ENCODE measurements at regions not wholly inside any gene's neighbourhood (a gene's known extent, or its start where the extent isn't known, plus 50 kb on each side); places are given as distances from the start of the nearest gene placed in this dataset.

GRCh38 chr6:139699335-139699734 is 324.9 kb upstream of the CITED2 start:
- TF ChIP-seq, protein P1, sequence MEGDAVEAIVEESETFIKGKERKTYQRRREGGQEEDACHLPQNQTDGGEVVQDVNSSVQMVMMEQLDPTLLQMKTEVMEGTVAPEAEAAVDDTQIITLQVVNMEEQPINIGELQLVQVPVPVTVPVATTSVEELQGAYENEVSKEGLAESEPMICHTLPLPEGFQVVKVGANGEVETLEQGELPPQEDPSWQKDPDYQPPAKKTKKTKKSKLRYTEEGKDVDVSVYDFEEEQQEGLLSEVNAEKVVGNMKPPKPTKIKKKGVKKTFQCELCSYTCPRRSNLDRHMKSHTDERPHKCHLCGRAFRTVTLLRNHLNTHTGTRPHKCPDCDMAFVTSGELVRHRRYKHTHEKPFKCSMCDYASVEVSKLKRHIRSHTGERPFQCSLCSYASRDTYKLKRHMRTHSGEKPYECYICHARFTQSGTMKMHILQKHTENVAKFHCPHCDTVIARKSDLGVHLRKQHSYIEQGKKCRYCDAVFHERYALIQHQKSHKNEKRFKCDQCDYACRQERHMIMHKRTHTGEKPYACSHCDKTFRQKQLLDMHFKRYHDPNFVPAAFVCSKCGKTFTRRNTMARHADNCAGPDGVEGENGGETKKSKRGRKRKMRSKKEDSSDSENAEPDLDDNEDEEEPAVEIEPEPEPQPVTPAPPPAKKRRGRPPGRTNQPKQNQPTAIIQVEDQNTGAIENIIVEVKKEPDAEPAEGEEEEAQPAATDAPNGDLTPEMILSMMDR (IDR thresholded peaks at IDR 0.05): no peak
- no peak for TF ChIP-seq ZFX (IDR thresholded peaks at IDR 0.05; ENCODE audit: borderline replicate concordance)
